SK-N-SH (cell line): ENCODE measurements at regions not wholly inside any gene's neighbourhood (a gene's known extent, or its start where the extent isn't known, plus 50 kb on each side); places are given as distances from the start of the nearest gene placed in this dataset.

Experiments used
- CTCF ChIP-seq: fragments of 200-600 bp; sonication (generic); IDR thresholded peaks from 2 replicates; pipeline ENCODE4 v1.6.1; 2017; ENCODE audit warnings: antibody characterized with exemption, mild to moderate bottlenecking, moderate library complexity
- EP300 ChIP-seq, 2 experiments: IDR thresholded peaks; 2 replicates each; pipeline versions ENCODE4 v1.4.0 to v1.6.1; 2012; ENCODE audit warnings: borderline replicate concordance in 1 of 2, low read depth in 1 of 2, low read length in 1 of 2
- GABPA ChIP-seq: IDR thresholded peaks from 2 replicates; pipeline ENCODE4 v1.4.0; 2012; ENCODE audit warnings: low read depth, mild to moderate bottlenecking
- MAX ChIP-seq: IDR thresholded peaks from 2 replicates; pipeline ENCODE4 v1.4.0; 2012; ENCODE audit warnings: low read depth
- REST ChIP-seq: IDR thresholded peaks from 2 replicates; pipeline ENCODE4 v1.6.1; 2012; ENCODE audit warnings: mild to moderate bottlenecking, low read depth, low read length, moderate library complexity
- SIN3A ChIP-seq: IDR thresholded peaks from 2 replicates; pipeline ENCODE4 v1.6.1; 2012; ENCODE audit warnings: low read depth, mild to moderate bottlenecking, low read length, moderate library complexity, borderline replicate concordance

GRCh38 chr20:47925593-47925992 is 140.3 kb upstream of the SULF2 start:
- TF ChIP-seq CTCF (no peak), REST (no peak), SIN3A (no peak), EP300 (IDR thresholded peaks at IDR 0.05; ENCODE audit: borderline replicate concordance in 1 of 2, low read depth in 1 of 2, low read length in 1 of 2) (no peak), MAX (no peak), GABPA (no peak)
